Adrenal gland (tissue), 5 donors: ENCODE measurements at regions not wholly inside any gene's neighbourhood (a gene's known extent, or its start where the extent isn't known, plus 50 kb on each side); places are given as distances from the start of the nearest gene placed in this dataset.

ENCODE experiments used
- CTCF ChIP-seq, 6 experiments: fragments of 450-650 bp in 4 of 6; fragments of 200-600 bp in 2 of 6; sonication (generic) in 1 of 6; IDR thresholded peaks; 1 replicate in 5 of 6; 2 replicates in 1 of 6; pipeline versions ENCODE4 v1.5.1 to v1.8.0; 2016 to 2021; ENCODE audit warnings: antibody characterized with exemption in 6 of 6, mild to moderate bottlenecking in 2 of 6, moderate library complexity in 1 of 6
- POLR2A ChIP-seq, 2 donors: fragments of 450-650 bp; IDR thresholded peaks; one replicate each; pipeline ENCODE4 v1.6.1; 2017; ENCODE audit warnings: antibody characterized with exemption in 2 of 2, mild to moderate bottlenecking in 2 of 2, moderate library complexity in 1 of 2
- donor health status: DM: no; HTN: no; CAD: no.

- TF ChIP-seq CTCF (IDR thresholded peaks at IDR 0.05): no peak
- no peak for TF ChIP-seq POLR2A (IDR thresholded peaks at IDR 0.05)
Measured at GRCh38 chr2:12842917-12843316, 126.2 kb downstream of the TRIB2 start.
